Naive thymus-derived CD8-positive, alpha-beta T cell (primary cell): ENCODE measurements at regions not wholly inside any gene's neighbourhood (a gene's known extent, or its start where the extent isn't known, plus 50 kb on each side); places are given as distances from the start of the nearest gene placed in this dataset.

ENCODE experiments used
- ATAC-seq, 2 donors: fragments of 150-1000 bp; cut with Tn5 transposase in 1 of 2; sonication (Bioruptor Pico), chemical (Tn5 transposase) in 1 of 2; 1 replicate in 1 of 2; 2 replicates in 1 of 2; pipeline ENCODE4 v1.10.0; 2021; ENCODE audit warnings: mild to moderate bottlenecking in 2 of 2, moderate library complexity in 2 of 2
- POLR2A ChIA-PET: fragments of 350-600 bp; sonication (Branson Sonifier 250); formaldehyde crosslinking; loops from one replicate; lab custom pipeline; 2021; ENCODE audit warnings: antibody characterized with exemption; lab: Charles Lee
- DNase-seq, 10 donors: peaks; one replicate each; pipeline versions ENCODE4 v3.0.0 to v3.0.0-alpha.2; 2020 to 2022
- H3K27ac Mint-ChIP-seq, 10 donors: one replicate each; pipeline ENCODE4 v1.8.0; 2020 to 2022; ENCODE audit warnings: mild to moderate bottlenecking in 10 of 10, mixed read lengths in 10 of 10, moderate library complexity in 4 of 10, inconsistent platforms in 1 of 10
- H3K27me3 Mint-ChIP-seq, 5 donors: one replicate each; pipeline ENCODE4 v1.8.0; 2021 to 2022; ENCODE audit warnings: mixed read lengths in 5 of 5
- H3K36me3 Mint-ChIP-seq, 3 donors: one replicate each; pipeline ENCODE4 v1.8.0; 2020 to 2022; ENCODE audit warnings: mixed read lengths in 3 of 3, mild to moderate bottlenecking in 2 of 3, inconsistent platforms in 1 of 3
- H3K4me1 Mint-ChIP-seq, 4 donors: one replicate each; pipeline ENCODE4 v1.8.0; 2021 to 2022; ENCODE audit warnings: mixed read lengths in 4 of 4
- H3K4me3 Mint-ChIP-seq, 10 donors: one replicate each; pipeline ENCODE4 v1.8.0; 2020 to 2022; ENCODE audit warnings: mild to moderate bottlenecking in 10 of 10, mixed read lengths in 10 of 10, moderate library complexity in 6 of 10, inconsistent platforms in 1 of 10
- H3K9me3 Mint-ChIP-seq, 9 donors: one replicate each; pipeline ENCODE4 v1.8.0; 2020 to 2022; ENCODE audit warnings: mixed read lengths in 9 of 9, mild to moderate bottlenecking in 3 of 9, inconsistent platforms in 1 of 9, moderate library complexity in 1 of 9

DNA sequence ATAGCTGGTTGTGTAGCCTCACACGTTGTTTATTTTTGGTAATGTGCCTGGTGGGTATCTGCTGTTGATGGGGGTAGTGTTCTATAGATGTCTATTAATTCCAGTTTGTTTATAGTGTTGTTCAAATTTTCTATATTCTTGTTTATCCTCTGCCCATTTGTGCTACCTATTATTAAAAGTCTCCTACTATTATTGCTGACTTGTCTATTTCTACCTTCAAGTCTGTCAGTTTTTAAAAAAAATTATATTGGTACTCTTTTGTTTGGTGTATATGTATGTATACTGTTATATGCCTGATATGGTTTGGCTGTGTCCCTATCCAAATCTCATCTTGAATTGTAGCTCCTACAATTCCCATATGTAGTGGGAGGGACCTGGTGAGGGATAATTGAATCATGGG, 578.6 kb downstream of the PCDH7 start:
- Mint-ChIP-seq H3K27me3 (no peaks in the 10 kb centered on the region), H3K27ac (no peak overlapping the region), H3K4me3 (no peak overlapping the region), H3K36me3 (no peaks in the 10 kb centered on the region), H3K9me3 (peaks cover 0 to 13% (median 4%) of the 10 kb centered on the region in 9 donors), H3K4me1 (no peaks in the 10 kb centered on the region)
- DNase-seq, result no peak
- no peak for ATAC-seq
- POLR2A ChIA-PET, result no interaction called here

DNA sequence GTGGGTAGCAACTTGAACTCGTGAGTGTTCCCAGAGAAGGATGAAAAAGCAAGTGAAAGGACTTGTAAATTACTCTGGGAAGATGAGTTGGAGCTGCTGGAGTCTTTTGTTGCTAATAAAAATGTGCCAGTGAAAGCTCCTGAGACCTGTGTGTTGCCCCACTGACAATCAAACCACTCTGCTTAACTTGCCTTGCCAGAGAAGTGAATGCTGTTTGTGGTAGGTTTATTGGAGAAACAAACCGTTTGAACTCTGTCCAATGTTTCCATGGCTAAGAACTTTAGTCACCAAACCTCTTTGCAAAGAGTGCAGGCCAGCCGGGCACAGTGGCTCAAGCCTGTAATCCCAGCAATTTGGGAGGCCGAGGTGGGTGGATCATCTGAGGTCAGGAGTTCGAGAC, 586.9 kb downstream of the PCDH7 start:
- H3K9me3 Mint-ChIP-seq, result peaks cover 0 to 23% (median 7%) of the 10 kb centered on the region in 9 donors
- ATAC-seq (no peak), DNase-seq (no peak)
- H3K27me3 Mint-ChIP-seq, result no peaks in the 10 kb centered on the region
- POLR2A ChIA-PET, result no interaction called here
- H3K4me3 Mint-ChIP-seq, result no peak overlapping the region
- H3K4me1 Mint-ChIP-seq, result no peaks in the 10 kb centered on the region
- H3K27ac Mint-ChIP-seq, result no peak overlapping the region
- H3K36me3 Mint-ChIP-seq, result no peaks in the 10 kb centered on the region

DNA sequence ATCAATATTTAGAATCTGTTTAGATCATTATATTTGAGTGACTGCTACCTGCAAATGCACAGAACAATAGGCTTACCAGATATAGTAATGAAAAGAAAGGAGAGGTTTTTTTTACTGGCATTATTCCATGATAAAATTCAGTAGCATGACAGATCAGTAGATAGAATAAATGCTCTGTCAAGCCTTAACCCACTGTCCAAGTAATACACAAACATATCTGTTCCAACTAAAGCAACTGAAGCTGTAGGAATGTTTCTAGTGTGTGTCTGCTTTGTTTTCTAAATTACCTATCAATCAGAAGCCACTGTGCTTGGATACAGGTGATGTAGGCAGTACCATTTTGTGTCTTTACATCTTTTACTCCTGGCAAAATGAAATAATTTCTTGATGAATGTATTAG, 604.6 kb downstream of the PCDH7 start:
- Mint-ChIP-seq H3K4me1 (no peaks in the 10 kb centered on the region), H3K27ac (no peak overlapping the region), H3K36me3 (no peaks in the 10 kb centered on the region), H3K9me3 (peaks cover 0 to 21% (median 4%) of the 10 kb centered on the region in 9 donors), H3K27me3 (no peaks in the 10 kb centered on the region), H3K4me3 (no peak overlapping the region)
- DNase-seq (no peak), ATAC-seq (no peak)
- POLR2A ChIA-PET, result no interaction called here

DNA sequence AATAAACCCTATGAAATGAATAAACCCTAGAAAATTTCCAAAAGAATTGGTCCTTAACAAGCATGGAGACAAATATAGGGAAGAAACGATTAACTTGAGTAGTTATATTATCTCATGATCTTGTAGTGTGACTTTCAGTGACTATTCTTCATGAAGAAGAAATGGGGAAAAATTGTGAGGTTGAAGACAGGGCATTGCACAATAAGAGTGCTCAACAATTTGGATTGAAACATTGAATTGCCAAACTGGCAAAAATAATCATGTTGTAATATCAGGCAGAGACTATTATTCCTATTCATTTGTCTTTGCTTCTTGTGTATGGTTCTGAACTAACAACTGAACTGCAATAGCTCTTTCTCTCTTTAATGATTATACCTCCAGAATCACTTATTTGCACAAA, 605.1 kb downstream of the PCDH7 start:
- ATAC-seq, result no peak
- Mint-ChIP-seq H3K9me3 (peaks cover 0 to 21% (median 6%) of the 10 kb centered on the region in 9 donors), H3K27ac (no peak overlapping the region), H3K4me1 (no peaks in the 10 kb centered on the region), H3K27me3 (no peaks in the 10 kb centered on the region), H3K4me3 (no peak overlapping the region), H3K36me3 (no peaks in the 10 kb centered on the region)
- POLR2A ChIA-PET, result no interaction called here
- DNase-seq, result no peak

DNA sequence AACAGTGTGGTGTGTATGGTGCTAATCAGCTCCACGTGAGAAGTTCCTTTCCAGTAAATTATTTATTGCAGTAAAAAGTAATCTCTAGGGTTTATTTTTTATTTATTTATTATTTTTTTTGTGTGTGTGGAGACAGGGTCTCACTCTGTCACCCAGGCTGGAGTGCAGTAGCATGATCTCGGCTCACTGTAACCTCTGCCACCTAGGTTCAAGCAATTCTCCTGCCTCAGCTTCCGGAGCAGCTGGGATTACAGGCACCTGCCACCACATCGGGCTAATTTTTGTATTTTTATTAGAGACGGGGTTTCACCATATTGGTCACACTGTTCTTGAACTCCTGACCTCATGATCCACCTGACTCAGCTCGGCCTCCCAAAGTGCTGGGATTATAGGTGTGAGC, 606.9 kb downstream of the PCDH7 start:
- Mint-ChIP-seq H3K36me3 (no peaks in the 10 kb centered on the region), H3K9me3 (peaks cover 0 to 21% (median 4%) of the 10 kb centered on the region in 9 donors), H3K4me3 (no peak overlapping the region), H3K27me3 (no peaks in the 10 kb centered on the region), H3K4me1 (no peaks in the 10 kb centered on the region), H3K27ac (no peak overlapping the region)
- ATAC-seq, result no peak
- POLR2A ChIA-PET, result no interaction called here
- no peak for DNase-seq

DNA sequence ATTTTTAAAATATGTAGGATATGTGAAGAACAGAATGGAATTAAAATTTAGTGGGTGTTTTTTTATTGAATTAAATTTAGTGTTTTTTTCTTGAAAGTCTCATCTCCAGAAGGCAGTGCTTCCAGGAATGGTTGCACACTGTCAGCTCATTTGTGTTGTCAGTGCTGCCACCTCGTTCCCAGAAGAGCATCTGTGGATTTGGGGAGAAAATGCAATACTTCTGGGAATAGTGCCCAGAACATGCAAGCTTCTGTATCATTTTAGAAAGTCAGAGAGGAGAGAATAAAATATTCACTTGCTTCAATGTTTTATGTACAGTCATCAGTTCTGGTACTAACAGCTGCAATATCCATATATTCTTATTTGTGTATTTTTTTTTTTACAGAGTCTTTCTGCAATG, 608.8 kb downstream of the PCDH7 start:
- no peak for ATAC-seq
- Mint-ChIP-seq H3K4me1 (no peaks in the 10 kb centered on the region), H3K4me3 (no peak overlapping the region)

DNA sequence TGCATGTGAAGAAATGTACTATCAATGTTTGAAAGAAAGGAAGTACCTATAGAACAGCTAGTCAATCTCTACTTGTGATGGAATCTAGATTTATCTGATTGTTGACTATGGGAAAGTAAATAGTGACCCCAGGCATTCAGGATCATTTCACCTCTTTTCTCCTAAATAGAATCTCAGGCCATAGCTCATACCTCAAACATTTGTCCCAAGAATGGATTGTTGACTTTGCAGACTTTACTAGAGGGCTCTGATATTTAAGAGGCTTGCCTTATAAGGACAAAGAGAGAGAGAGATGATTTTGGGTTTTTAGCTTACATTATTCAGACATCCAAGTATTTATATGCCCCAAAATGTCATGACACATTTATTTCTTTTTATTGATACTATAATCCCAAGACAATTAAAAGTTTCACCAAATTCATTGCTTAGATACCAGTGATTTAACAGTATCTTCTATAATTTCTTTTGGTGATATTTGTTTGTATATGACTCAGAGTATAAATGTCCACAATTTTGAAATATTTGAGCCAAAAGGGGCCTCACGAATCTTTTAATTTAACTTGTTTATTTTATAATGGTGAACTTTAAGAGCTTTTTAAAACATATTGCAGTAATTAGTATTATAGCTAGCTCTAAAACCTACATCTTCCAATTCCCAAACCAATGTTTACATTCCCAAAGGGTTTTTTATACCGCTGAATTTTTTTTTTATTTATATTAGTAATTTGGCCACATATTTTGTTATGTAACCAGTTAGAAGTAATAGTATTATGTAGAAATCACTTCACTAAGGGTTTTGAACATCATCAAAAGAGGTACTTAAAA, 614.1 kb downstream of the PCDH7 start:
- Mint-ChIP-seq H3K36me3 (no peaks in the 10 kb centered on the region), H3K9me3 (peaks cover 0 to 15% (median 5%) of the 10 kb centered on the region in 9 donors), H3K4me3 (no peak overlapping the region), H3K27me3 (no peaks in the 10 kb centered on the region), H3K4me1 (no peaks in the 10 kb centered on the region), H3K27ac (no peak overlapping the region)
- no peak for DNase-seq
- ATAC-seq, result no peak
- POLR2A ChIA-PET, result no interaction called here

More for the DNA sequence above, 608.8 kb downstream of the PCDH7 start:
- DNase-seq, result no peak
- Mint-ChIP-seq H3K27ac (no peak overlapping the region), H3K36me3 (no peaks in the 10 kb centered on the region), H3K27me3 (no peaks in the 10 kb centered on the region), H3K9me3 (peaks cover 0 to 21% (median 4%) of the 10 kb centered on the region in 9 donors)
- POLR2A ChIA-PET, result no interaction called here

DNA sequence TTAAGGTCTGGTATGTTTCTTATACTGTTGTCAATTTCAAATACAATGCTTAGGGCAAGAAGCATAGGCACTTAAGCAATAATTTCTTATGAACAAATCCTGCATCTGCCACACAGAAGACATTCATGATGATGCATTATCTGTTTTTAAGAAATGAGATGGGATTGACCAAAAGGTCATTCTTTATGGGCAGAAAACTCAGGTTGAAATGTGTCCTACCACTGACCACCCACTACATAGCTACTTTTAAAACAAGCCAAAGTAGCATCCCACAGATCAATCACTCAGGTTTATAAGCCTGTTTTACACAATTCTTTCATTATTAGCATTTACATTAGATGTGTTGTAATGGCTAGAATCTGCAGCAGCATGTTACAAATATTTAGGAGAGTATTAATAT, 617.8 kb downstream of the PCDH7 start:
- POLR2A ChIA-PET, result no interaction called here
- no peak overlapping the region for H3K4me3 Mint-ChIP-seq
- DNase-seq, result no peak
- no peaks in the 10 kb centered on the region for H3K27me3 Mint-ChIP-seq
- peaks cover 0 to 9% (median 0%) of the 10 kb centered on the region in 3 donors for H3K36me3 Mint-ChIP-seq
- H3K9me3 Mint-ChIP-seq, result peaks cover 3 to 41% (median 23%) of the 10 kb centered on the region in 9 donors
- ATAC-seq, result no peak
- no peaks in the 10 kb centered on the region for H3K4me1 Mint-ChIP-seq
- no peak overlapping the region for H3K27ac Mint-ChIP-seq

DNA sequence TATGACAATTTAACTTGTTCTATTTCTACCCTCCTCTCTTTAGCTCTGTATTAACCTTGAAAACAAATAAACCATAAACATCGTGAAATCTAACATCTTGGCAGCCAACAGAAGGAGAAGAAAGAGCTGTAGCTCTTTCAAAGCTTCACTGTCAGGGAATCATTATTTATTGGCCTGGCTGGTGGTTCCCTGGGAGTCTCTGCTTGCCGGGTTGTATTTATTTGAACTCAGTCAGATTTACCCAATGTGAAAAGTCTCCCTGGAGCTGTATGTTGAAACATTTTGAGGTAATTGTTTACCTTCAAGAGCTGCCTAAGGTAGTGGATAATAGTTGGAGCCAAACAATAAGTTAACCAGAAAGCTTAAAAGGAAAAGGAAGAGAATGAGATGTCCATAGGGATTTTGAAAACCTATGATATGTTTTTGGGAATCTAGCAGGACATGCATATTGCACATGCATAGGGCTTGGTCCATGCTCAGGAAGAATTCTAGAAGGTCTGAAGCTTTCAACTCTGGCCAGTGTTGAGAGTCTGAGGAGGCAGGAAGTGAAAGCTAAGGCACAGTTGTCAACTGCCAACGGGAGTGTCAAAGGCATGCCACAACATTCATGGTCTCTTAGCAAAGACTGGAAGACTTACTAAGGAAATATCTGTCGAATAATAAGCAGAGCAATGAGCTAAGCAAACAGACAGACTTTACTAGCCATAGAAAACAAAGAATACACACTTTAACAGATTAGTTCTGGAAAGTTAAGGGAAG, 621.6 kb downstream of the PCDH7 start:
- Mint-ChIP-seq H3K27me3 (no peaks in the 10 kb centered on the region), H3K4me1 (no peaks in the 10 kb centered on the region), H3K27ac (no peak overlapping the region), H3K36me3 (peaks cover 0 to 9% (median 0%) of the 10 kb centered on the region in 3 donors), H3K4me3 (no peak overlapping the region), H3K9me3 (peaks cover 3 to 50% (median 25%) of the 10 kb centered on the region in 9 donors)
- DNase-seq (no peak), ATAC-seq (no peak)
- POLR2A ChIA-PET, result no interaction called here

DNA sequence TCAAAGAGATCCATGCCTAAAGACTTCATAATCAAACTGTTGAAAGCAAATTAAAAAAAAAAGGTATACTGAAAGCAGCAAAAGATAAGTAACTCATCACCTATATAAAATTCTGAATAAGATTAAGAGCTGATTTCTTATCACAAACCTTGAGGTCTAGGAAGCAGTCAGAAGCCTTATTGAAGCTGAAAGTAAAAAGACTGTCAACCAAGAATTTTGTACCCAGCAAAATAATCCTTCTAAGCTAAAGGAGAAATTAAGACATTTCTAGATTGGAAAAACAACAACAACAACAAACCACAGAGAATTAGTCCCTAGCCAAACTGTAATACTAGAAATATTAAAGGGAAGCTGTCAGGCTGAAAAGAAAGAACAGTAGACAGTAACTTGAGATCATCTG, 622.9 kb downstream of the PCDH7 start:
- Mint-ChIP-seq H3K27me3 (no peaks in the 10 kb centered on the region), H3K36me3 (peaks cover 0 to 9% (median 0%) of the 10 kb centered on the region in 3 donors), H3K27ac (no peak overlapping the region), H3K9me3 (peaks cover 3 to 49% (median 24%) of the 10 kb centered on the region in 9 donors), H3K4me3 (no peak overlapping the region), H3K4me1 (no peaks in the 10 kb centered on the region)
- ATAC-seq, result no peak
- DNase-seq, result no peak
- POLR2A ChIA-PET, result no interaction called here

DNA sequence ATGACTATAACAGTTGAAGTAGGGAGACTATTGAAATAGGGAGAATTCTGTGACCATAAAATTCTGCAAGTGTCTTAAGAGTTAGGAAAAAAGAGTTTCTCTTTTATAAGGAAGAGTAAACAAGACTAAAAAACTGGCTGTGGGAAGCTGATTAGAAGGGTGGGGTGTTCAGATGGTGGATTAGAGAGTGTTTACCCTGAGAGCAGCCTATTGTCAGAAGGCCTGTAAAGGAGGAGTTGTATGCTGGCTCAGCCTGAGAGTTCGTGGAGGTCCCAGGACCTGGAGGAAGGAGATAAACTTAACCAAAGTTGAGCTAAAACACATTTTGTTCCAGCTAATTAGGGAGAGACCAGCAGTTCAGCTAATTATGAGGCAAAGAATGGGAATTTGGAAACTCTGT, 629.7 kb downstream of the PCDH7 start:
- no peaks in the 10 kb centered on the region for H3K27me3 Mint-ChIP-seq
- no peaks in the 10 kb centered on the region for H3K4me1 Mint-ChIP-seq
- H3K36me3 Mint-ChIP-seq, result no peaks in the 10 kb centered on the region
- H3K9me3 Mint-ChIP-seq, result peaks cover 0 to 19% (median 4%) of the 10 kb centered on the region in 9 donors
- ATAC-seq, result no peak
- H3K27ac Mint-ChIP-seq, result no peak overlapping the region
- POLR2A ChIA-PET, result no interaction called here
- no peak for DNase-seq
- H3K4me3 Mint-ChIP-seq, result no peak overlapping the region

DNA sequence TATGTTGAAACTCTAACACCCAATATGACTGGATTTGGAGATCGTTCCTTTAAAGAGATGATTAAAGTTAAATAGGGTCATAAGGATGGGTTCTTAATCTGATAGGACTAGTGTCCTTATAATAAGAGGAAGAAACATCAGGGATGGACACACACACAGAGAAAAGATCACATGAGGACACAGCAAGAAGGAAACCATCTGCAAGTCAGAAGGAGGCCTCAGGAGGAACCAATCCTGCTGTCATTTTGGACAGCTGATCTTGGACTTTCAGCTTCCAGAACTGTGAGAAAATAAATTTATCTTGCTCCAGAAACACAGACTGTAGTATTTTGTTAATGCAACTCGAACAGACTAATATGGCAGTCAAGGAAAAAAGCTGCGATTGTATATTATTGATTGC, 631.5 kb downstream of the PCDH7 start:
- Mint-ChIP-seq H3K4me1 (no peaks in the 10 kb centered on the region), H3K36me3 (no peaks in the 10 kb centered on the region), H3K4me3 (no peak overlapping the region), H3K27me3 (no peaks in the 10 kb centered on the region), H3K27ac (no peak overlapping the region), H3K9me3 (peaks cover 0 to 13% (median 3%) of the 10 kb centered on the region in 9 donors)
- ATAC-seq (no peak), DNase-seq (no peak)
- POLR2A ChIA-PET, result no interaction called here

DNA sequence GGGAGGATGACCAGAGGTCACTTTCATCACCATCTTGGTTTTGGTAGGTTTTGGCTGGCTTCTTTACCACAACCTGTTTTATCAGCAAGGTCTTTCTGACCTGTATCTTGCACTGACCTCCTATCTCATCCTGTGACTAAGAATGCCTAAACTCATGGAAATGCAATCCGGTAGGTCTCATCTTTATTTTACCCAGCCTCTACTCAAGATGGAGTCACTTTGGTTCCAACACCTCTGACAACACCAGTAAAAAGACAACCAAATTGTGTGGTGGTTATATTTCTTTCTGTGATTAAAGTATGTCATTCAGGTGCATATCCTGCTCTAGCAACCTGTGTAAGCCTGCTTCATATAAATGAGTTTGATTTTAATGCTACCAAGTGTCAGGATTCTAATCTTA, 636.7 kb downstream of the PCDH7 start:
- Mint-ChIP-seq H3K36me3 (no peaks in the 10 kb centered on the region), H3K9me3 (peaks cover 0 to 11% (median 4%) of the 10 kb centered on the region in 9 donors), H3K27ac (no peak overlapping the region), H3K4me3 (no peak overlapping the region), H3K4me1 (no peaks in the 10 kb centered on the region), H3K27me3 (no peaks in the 10 kb centered on the region)
- ATAC-seq, result no peak
- POLR2A ChIA-PET, result no interaction called here
- no peak for DNase-seq
